GM12878 (cell line): ENCODE measurements at regions not wholly inside any gene's neighbourhood (a gene's known extent, or its start where the extent isn't known, plus 50 kb on each side); places are given as distances from the start of the nearest gene placed in this dataset.

ENCODE experiments used
- ATAC-seq: fragments of 200-7000 bp; cut with Tn5 transposase; 3 replicates; pipeline ENCODE4 v1.9.1; 2020; ENCODE audit warnings: mild to moderate bottlenecking, moderate library complexity
- BruUV-seq: library from RNA; stranded (reverse); fragments of 400-500 nt; replicated peaks from 2 replicates; lab custom pipeline; 2021; lab: Mats Ljungman, UMichigan
- CTCF ChIA-PET: fragments of 300-600 bp; sonication (Branson Sonifier 250); formaldehyde crosslinking; extraction: SDS; loops from one replicate; lab custom pipeline; 2021; ENCODE audit warnings: inconsistent platforms; lab: Yijun Ruan, JAX
- POLR2A ChIA-PET: fragments of 350-600 bp; formaldehyde crosslinking; extraction: SDS; loops from one replicate; lab custom pipeline; 2021; ENCODE audit warnings: inconsistent platforms; lab: Charles Lee
- RAD21 ChIA-PET: fragments of 300-600 bp; sonication (Branson Sonifier 250); formaldehyde crosslinking; loops from one replicate; lab custom pipeline; 2023; ENCODE audit warnings: antibody characterized with exemption; ENCODE audit not compliant: unreplicated experiment; lab: Charles Lee
- SMC1A ChIA-PET: fragments of 300-600 bp; sonication (Branson Sonifier 250); formaldehyde crosslinking; loops from one replicate; lab custom pipeline; 2023; ENCODE audit not compliant: unreplicated experiment, uncharacterized antibody; lab: Charles Lee
- DNase-seq: peaks from one replicate; pipeline ENCODE4 v3.0.0-alpha.2; 2011; ENCODE audit warnings: low read depth, low spot score
- FAIRE-seq: peaks from 3 replicates; lab custom pipeline; 2011; peaks lifted over from hg19 to GRCh38; lab: Jason Lieb, UNC
- H2AFZ ChIP-seq: 2 replicates; pipeline ENCODE4 v1.6.0; 2011; ENCODE audit warnings: low read depth, low read length, control low read depth; ENCODE audit not compliant: control insufficient read depth
- H3K27ac ChIP-seq: 2 replicates; pipeline ENCODE4 v1.5.1; 2011; ENCODE audit warnings: control low read depth; ENCODE audit not compliant: control insufficient read depth, insufficient read depth
- H3K27me3 ChIP-seq, 2 experiments: replicated peaks in 1 of 2; 2 replicates each; pipeline versions ENCODE4 v1.6.0 to v1.6.1; 2011; ENCODE audit warnings: low read length in 1 of 2; ENCODE audit not compliant: control insufficient read depth in 2 of 2, insufficient read depth in 2 of 2
- H3K36me3 ChIP-seq, 2 experiments: 2 replicates each; pipeline ENCODE4 v1.5.1; 2011; ENCODE audit warnings: low read length in 1 of 2; ENCODE audit not compliant: control insufficient read depth in 2 of 2, insufficient read depth in 2 of 2
- H3K4me1 ChIP-seq: 2 replicates; pipeline ENCODE4 v1.6.1; 2011; ENCODE audit warnings: mild to moderate bottlenecking, low read length, moderate library complexity, mixed read lengths; ENCODE audit not compliant: control insufficient read depth, insufficient read depth
- H3K4me2 ChIP-seq: 2 replicates; pipeline ENCODE4 v1.6.0; 2011; ENCODE audit warnings: control low read depth; ENCODE audit not compliant: control insufficient read depth, insufficient read depth
- H3K4me3 ChIP-seq: fragments of 200-600 bp; sonication (generic); 2 replicates; pipeline ENCODE4 v1.5.1; 2016
- H3K79me2 ChIP-seq: 2 replicates; pipeline ENCODE4 v1.6.0; 2011; ENCODE audit warnings: low read length; ENCODE audit not compliant: control insufficient read depth, insufficient read depth
- H3K9ac ChIP-seq: 2 replicates; pipeline ENCODE4 v1.8.0; 2011; ENCODE audit warnings: low read length, control low read depth, mixed read lengths; ENCODE audit not compliant: control insufficient read depth, insufficient read depth
- H3K9me3 ChIP-seq: replicated peaks from 3 replicates; pipeline ENCODE4 v1.5.1; 2011; ENCODE audit warnings: mild to moderate bottlenecking, low read length; ENCODE audit not compliant: control insufficient read depth, insufficient read depth
- H4K20me1 ChIP-seq: 2 replicates; pipeline ENCODE4 v1.6.0; 2011; ENCODE audit not compliant: control insufficient read depth, insufficient read depth
- ATF7 ChIP-seq: fragments of 450-650 bp; IDR thresholded peaks from 2 replicates; pipeline ENCODE4 v1.6.1; 2016; ENCODE audit warnings: low read depth, mild to moderate bottlenecking
- CHD2 ChIP-seq: IDR thresholded peaks from 2 replicates; pipeline ENCODE4 v1.6.1; 2011; ENCODE audit warnings: low read depth, low read length, improper control_type of control experiment, borderline replicate concordance
- CREB1 ChIP-seq: IDR thresholded peaks from 2 replicates; pipeline ENCODE4 v1.6.1; 2012; ENCODE audit warnings: low read depth, mild to moderate bottlenecking, inconsistent platforms
- JUNB ChIP-seq: IDR thresholded peaks from 2 replicates; pipeline ENCODE4 v1.6.1; 2016; ENCODE audit warnings: antibody characterized with exemption, mild to moderate bottlenecking
- LARP7 ChIP-seq: fragments of 450-650 bp; IDR thresholded peaks from 2 replicates; pipeline ENCODE4 v1.6.1; 2017; ENCODE audit warnings: mild to moderate bottlenecking
- MAX ChIP-seq: IDR thresholded peaks from 2 replicates; pipeline ENCODE4 v1.6.1; 2012; ENCODE audit warnings: low read depth, low read length, improper control_type of control experiment
- MTA2 ChIP-seq: fragments of 450-650 bp; IDR thresholded peaks from 2 replicates; pipeline ENCODE4 v1.6.1; 2016; ENCODE audit warnings: low read depth, mild to moderate bottlenecking, moderate library complexity
- NR2C1 ChIP-seq: fragments of 450-650 bp; IDR thresholded peaks from 2 replicates; pipeline ENCODE4 v1.6.1; 2017; ENCODE audit warnings: antibody characterized with exemption, mild to moderate bottlenecking, moderate library complexity
- PML ChIP-seq: IDR thresholded peaks from 2 replicates; pipeline ENCODE4 v1.6.1; 2012; ENCODE audit warnings: low read length, inconsistent platforms
- SIN3A ChIP-seq: IDR thresholded peaks from 2 replicates; pipeline ENCODE4 v1.6.1; 2012; ENCODE audit warnings: low read depth, low read length, improper control_type of control experiment
- SMAD1 ChIP-seq: fragments of 450-650 bp; IDR thresholded peaks from 2 replicates; pipeline ENCODE4 v1.6.1; 2018; ENCODE audit warnings: mild to moderate bottlenecking, low read depth; ENCODE audit not compliant: partially characterized antibody
- SRF ChIP-seq, 2 experiments: IDR thresholded peaks; 2 replicates each; pipeline ENCODE4 v1.6.1; 2011; ENCODE audit warnings: low read depth in 2 of 2, low read length in 2 of 2, mild to moderate bottlenecking in 1 of 2, moderate library complexity in 1 of 2
- TBL1XR1 ChIP-seq: IDR thresholded peaks from 2 replicates; pipeline ENCODE4 v1.6.1; 2012; ENCODE audit warnings: low read depth, low read length, improper control_type of control experiment
- TCF12 ChIP-seq: IDR thresholded peaks from 2 replicates; pipeline ENCODE4 v1.6.1; 2011; ENCODE audit warnings: low read depth, mild to moderate bottlenecking, low read length
- ZNF384 ChIP-seq: IDR thresholded peaks from 2 replicates; pipeline ENCODE4 v1.6.1; 2012; ENCODE audit warnings: low read depth, mild to moderate bottlenecking, low read length, improper control_type of control experiment, borderline replicate concordance
- WGBS: methylation state at CpG from one replicate; pipeline ENCODE4 v1.1.6; 2016; ENCODE audit warnings: low lambda C conversion rate; ENCODE audit not compliant: insufficient replicate concordance, insufficient coverage; ENCODE audit errors: missing lambda C conversion rate; 5-methylcytosine and 5-hydroxymethylcytosine counted together
- in situ Hi-C: fragments of 300-500 bp; cut with MboI; formaldehyde crosslinking; loops from 9 replicates; pipeline ENCODE4 v1.14.3; 2018; ENCODE audit warnings: mixed read lengths
- intact Hi-C: fragments of 100-400 bp; cut with micrococcal nuclease; formaldehyde crosslinking; loops from one replicate; pipeline ENCODE4 v1.14.2; 2022; ENCODE audit not compliant: unreplicated experiment

GRCh38 chr5:2242539-2242938 is 359.8 kb upstream of the IRX4 start:
- TF ChIP-seq SRF (IDR thresholded peaks at IDR 0.05; ENCODE audit: low read depth in 2 of 2, low read length in 2 of 2) (no peak), SMAD1 (no peak), ZNF384 (no peak), PML (no peak), SIN3A (no peak), CREB1 (no peak), LARP7 (no peak), TBL1XR1 (no peak), TCF12 (no peak), MAX (no peak), JUNB (no peak), ATF7 (no peak), CHD2 (no peak), MTA2 (no peak), NR2C1 (no peak)
- CTCF ChIA-PET = no interaction called here
- no peaks in the 10 kb centered on the region for H3K36me3 ChIP-seq
- H3K9ac ChIP-seq = no peak overlapping the region
- H3K27me3 ChIP-seq = no peaks in the 10 kb centered on the region
- DNase-seq (no peak), ATAC-seq (no peak), FAIRE-seq (no peak)
- no peaks in the 10 kb centered on the region for H3K79me2 ChIP-seq
- in situ Hi-C loops (no loop called here), intact Hi-C loops (no loop called here)
- H3K4me1 ChIP-seq = no peaks in the 10 kb centered on the region
- SMC1A ChIA-PET = no interaction called here
- RAD21 ChIA-PET = no interaction called here
- no peak overlapping the region for H2AFZ ChIP-seq
- 58% methylated on average over 4 of the region's 4 CpGs for WGBS
- POLR2A ChIA-PET = no interaction called here
- no TSS peak for BruUV-seq
- H3K9me3 ChIP-seq = no peaks in the 10 kb centered on the region
- H4K20me1 ChIP-seq = no peaks in the 10 kb centered on the region
- H3K4me2 ChIP-seq = no peak overlapping the region
- no peak overlapping the region for H3K4me3 ChIP-seq
- no peak overlapping the region for H3K27ac ChIP-seq
